CD4-positive, CD25-positive, alpha-beta regulatory T cell (primary cell): ENCODE measurements at regions not wholly inside any gene's neighbourhood (a gene's known extent, or its start where the extent isn't known, plus 50 kb on each side); places are given as distances from the start of the nearest gene placed in this dataset.

Source experiments
- ATAC-seq, 2 donors: fragments of 150-1000 bp; cut with Tn5 transposase; one replicate each; pipeline ENCODE4 v1.10.0; 2021; ENCODE audit warnings: low read depth in 2 of 2, moderate number of reproducible peaks in 2 of 2, moderate library complexity in 1 of 2
- DNase-seq, 3 donors: peaks; one replicate each; pipeline versions ENCODE4 v3.0.0 to v3.0.0-alpha.2; 2012 to 2022; ENCODE audit warnings: mixed read lengths in 1 of 3
- H3K27ac ChIP-seq: one replicate; pipeline ENCODE4 v1.7.0; 2013; ENCODE audit warnings: mild to moderate bottlenecking, low read length; ENCODE audit not compliant: insufficient read depth, poor library complexity, severe bottlenecking
- H3K27me3 ChIP-seq: one replicate; pipeline ENCODE4 v1.7.0; 2013; ENCODE audit warnings: low read length; ENCODE audit not compliant: control insufficient read depth, insufficient read depth
- H3K36me3 ChIP-seq: one replicate; pipeline ENCODE4 v1.7.0; 2013; ENCODE audit warnings: mild to moderate bottlenecking, low read length, moderate library complexity; ENCODE audit not compliant: control insufficient read depth, insufficient read depth
- H3K4me1 ChIP-seq: 2 replicates; pipeline ENCODE4 v1.7.0; 2013; ENCODE audit warnings: mild to moderate bottlenecking, low read length; ENCODE audit not compliant: insufficient read depth, control insufficient read depth, poor library complexity, severe bottlenecking
- H3K4me3 ChIP-seq: one replicate; pipeline ENCODE4 v1.7.0; 2013; ENCODE audit warnings: low read depth, mild to moderate bottlenecking, low read length, moderate library complexity
- H3K9me3 ChIP-seq, 2 experiments: 1 replicate in 1 of 2; 2 replicates in 1 of 2; pipeline ENCODE4 v1.7.0; 2013; ENCODE audit warnings: low read length in 2 of 2, mild to moderate bottlenecking in 1 of 2, moderate library complexity in 1 of 2; ENCODE audit not compliant: control insufficient read depth in 2 of 2
- H3K27ac Mint-ChIP-seq, 3 donors: one replicate each; pipeline ENCODE4 v1.8.0; 2020 to 2022; ENCODE audit warnings: mild to moderate bottlenecking in 3 of 3, mixed read lengths in 3 of 3, moderate library complexity in 2 of 3
- H3K27me3 Mint-ChIP-seq: one replicate; pipeline ENCODE4 v1.8.0; 2022; ENCODE audit warnings: mild to moderate bottlenecking, mixed read lengths
- H3K36me3 Mint-ChIP-seq: one replicate; pipeline ENCODE4 v1.8.0; 2020; ENCODE audit warnings: mixed read lengths
- H3K4me1 Mint-ChIP-seq, 4 donors: one replicate each; pipeline ENCODE4 v1.8.0; 2020 to 2022; ENCODE audit warnings: mixed read lengths in 4 of 4, mild to moderate bottlenecking in 1 of 4
- H3K4me3 Mint-ChIP-seq, 4 donors: one replicate each; pipeline ENCODE4 v1.8.0; 2020 to 2022; ENCODE audit warnings: mild to moderate bottlenecking in 4 of 4, mixed read lengths in 4 of 4, moderate library complexity in 3 of 4
- H3K9me3 Mint-ChIP-seq, 7 donors: one replicate each; pipeline ENCODE4 v1.8.0; 2020 to 2022; ENCODE audit warnings: mixed read lengths in 7 of 7, mild to moderate bottlenecking in 3 of 7, moderate library complexity in 2 of 7

DNA sequence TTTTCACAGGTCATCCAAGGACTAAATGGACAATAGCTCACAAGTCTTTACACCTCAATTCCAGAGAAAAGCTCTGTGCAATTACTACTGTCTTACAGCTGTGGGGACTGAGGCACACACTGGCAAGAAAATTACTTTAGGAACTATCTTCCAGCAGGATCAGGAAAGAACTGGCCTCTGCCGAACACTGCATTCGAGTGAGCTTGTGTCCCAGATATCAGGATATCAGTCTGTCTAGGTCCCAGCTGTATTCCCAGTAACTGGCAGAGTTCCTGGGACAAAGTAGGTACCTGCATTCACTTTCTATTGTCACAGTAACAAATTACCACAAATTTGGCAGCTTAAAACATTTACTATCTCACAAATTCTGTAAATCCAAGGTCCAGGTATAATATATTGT lies 183.7 kb downstream of the IRS1 start:
- Histone ChIP-seq H3K27me3 (no peaks in the 10 kb centered on the region), H3K36me3 (no peaks in the 10 kb centered on the region), H3K27ac (no peak overlapping the region), H3K4me3 (no peak overlapping the region), H3K9me3 (no peaks in the 10 kb centered on the region), H3K4me1 (no peaks in the 10 kb centered on the region)
- DNase-seq (no peak), ATAC-seq (no peak)
- Mint-ChIP-seq H3K9me3 (peaks cover 0 to 2% (median 0%) of the 10 kb centered on the region in 7 donors), H3K4me1 (no peaks in the 10 kb centered on the region), H3K36me3 (no peaks in the 10 kb centered on the region), H3K27ac (no peak overlapping the region), H3K4me3 (no peak overlapping the region), H3K27me3 (no peaks in the 10 kb centered on the region)

DNA sequence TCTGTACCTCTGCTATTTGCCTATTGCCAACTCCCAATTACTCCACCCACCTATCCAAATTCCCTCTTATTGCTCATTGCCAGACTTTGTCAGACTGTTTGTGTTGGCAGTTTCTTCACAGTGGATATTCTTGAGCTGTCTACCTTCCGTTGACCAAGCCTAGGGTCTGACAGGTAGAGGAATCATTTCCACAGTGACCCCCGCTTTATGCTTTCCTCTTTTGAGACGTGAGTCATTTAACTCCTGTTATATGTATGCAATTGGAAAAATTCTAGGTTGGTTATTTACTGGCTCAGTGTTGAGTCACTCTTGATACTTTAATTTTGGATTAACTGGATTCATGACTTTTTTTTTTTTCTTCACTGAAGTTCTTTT lies 187.7 kb downstream of the IRS1 start:
- H3K4me3 ChIP-seq, result no peak overlapping the region
- H3K27ac ChIP-seq, result no peak overlapping the region
- no peaks in the 10 kb centered on the region for H3K27me3 Mint-ChIP-seq
- H3K27ac Mint-ChIP-seq, result no peak overlapping the region
- no peak for ATAC-seq
- no peak overlapping the region for H3K4me3 Mint-ChIP-seq
- no peaks in the 10 kb centered on the region for H3K4me1 ChIP-seq
- H3K36me3 Mint-ChIP-seq, result no peaks in the 10 kb centered on the region
- H3K27me3 ChIP-seq, result no peaks in the 10 kb centered on the region
- no peak for DNase-seq
- H3K9me3 Mint-ChIP-seq, result peaks cover 0 to 1% (median 0%) of the 10 kb centered on the region in 7 donors
- H3K4me1 Mint-ChIP-seq, result peaks cover 0 to 11% (median 5%) of the 10 kb centered on the region in 4 donors
- no peaks in the 10 kb centered on the region for H3K36me3 ChIP-seq
- no peaks in the 10 kb centered on the region for H3K9me3 ChIP-seq

DNA sequence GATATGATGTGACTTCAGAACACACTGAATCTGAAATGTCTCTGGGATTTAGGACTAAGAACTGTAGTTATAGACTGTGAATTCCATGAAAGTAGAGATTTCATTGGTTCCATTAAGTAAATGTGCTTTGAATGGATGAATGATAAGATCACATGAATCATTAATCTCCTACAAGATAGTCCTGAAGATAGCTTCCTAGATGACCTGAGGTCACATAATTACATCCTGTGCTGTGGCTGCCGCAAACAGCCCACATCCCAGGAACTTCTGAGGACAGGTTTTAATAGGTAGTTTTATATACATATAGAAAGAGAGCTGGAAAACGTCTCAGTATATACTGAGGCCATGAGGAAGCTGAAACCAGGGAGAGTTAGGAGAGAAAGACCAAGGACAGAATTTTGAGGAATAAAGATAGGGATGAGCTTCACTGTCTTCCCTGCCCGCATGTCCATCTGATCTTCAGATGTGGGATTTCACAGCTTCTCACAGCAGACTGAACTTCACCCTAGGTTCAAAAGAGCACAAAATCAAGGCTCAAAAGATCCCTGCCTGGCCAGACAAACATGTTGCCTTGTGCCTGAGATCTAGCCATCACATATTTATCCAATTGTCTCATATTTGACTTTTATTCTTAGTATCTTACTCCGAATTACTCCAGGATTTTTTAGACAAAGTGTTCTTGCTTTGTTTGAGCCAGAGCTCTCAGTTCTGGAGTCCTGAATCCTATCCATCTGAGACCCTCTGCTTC lies 188.2 kb downstream of the IRS1 start:
- Histone ChIP-seq H3K27me3 (no peaks in the 10 kb centered on the region), H3K9me3 (no peaks in the 10 kb centered on the region), H3K27ac (no peak overlapping the region), H3K4me3 (no peak overlapping the region), H3K4me1 (no peaks in the 10 kb centered on the region), H3K36me3 (no peaks in the 10 kb centered on the region)
- ATAC-seq, result no peak
- Mint-ChIP-seq H3K36me3 (no peaks in the 10 kb centered on the region), H3K27ac (no peak overlapping the region), H3K4me1 (peaks cover 0 to 11% (median 5%) of the 10 kb centered on the region in 4 donors), H3K4me3 (no peak overlapping the region), H3K9me3 (peaks cover 0 to 1% (median 0%) of the 10 kb centered on the region in 7 donors), H3K27me3 (no peaks in the 10 kb centered on the region)
- DNase-seq, result no peak

- Histone ChIP-seq H3K36me3 (no peaks in the 10 kb centered on the region), H3K9me3 (no peaks in the 10 kb centered on the region), H3K4me1 (no peaks in the 10 kb centered on the region), H3K27me3 (no peaks in the 10 kb centered on the region), H3K4me3 (no peak overlapping the region), H3K27ac (no peak overlapping the region)
- ATAC-seq (no peak), DNase-seq (peak in 1 of 3 donors; percentile 10)
- peaks cover 0 to 11% (median 5%) of the 10 kb centered on the region in 4 donors for H3K4me1 Mint-ChIP-seq
- no peaks in the 10 kb centered on the region for H3K36me3 Mint-ChIP-seq
- H3K9me3 Mint-ChIP-seq, result peaks cover 0 to 3% (median 0%) of the 10 kb centered on the region in 7 donors
- no peaks in the 10 kb centered on the region for H3K27me3 Mint-ChIP-seq
- no peak overlapping the region for H3K27ac Mint-ChIP-seq
- no peak overlapping the region for H3K4me3 Mint-ChIP-seq
Observed at GRCh38 chr2:226609366-226609765, 190.3 kb downstream of the IRS1 start.

- Mint-ChIP-seq H3K27ac (no peak overlapping the region), H3K4me1 (peaks cover 0 to 11% (median 5%) of the 10 kb centered on the region in 4 donors), H3K4me3 (no peak overlapping the region), H3K9me3 (peaks cover 0 to 3% (median 0%) of the 10 kb centered on the region in 7 donors), H3K27me3 (peaks cover 5% of the 10 kb centered on the region), H3K36me3 (no peaks in the 10 kb centered on the region)
- no peak overlapping the region for H3K4me3 ChIP-seq
- H3K27ac ChIP-seq, result no peak overlapping the region
- H3K36me3 ChIP-seq, result no peaks in the 10 kb centered on the region
- ATAC-seq, result peak in 1 of 2 donors; percentile 34
- no peaks in the 10 kb centered on the region for H3K9me3 ChIP-seq
- H3K4me1 ChIP-seq, result no peaks in the 10 kb centered on the region
- DNase-seq, result peak in 1 of 3 donors; percentile 71
- no peaks in the 10 kb centered on the region for H3K27me3 ChIP-seq
Observed at GRCh38 chr2:226608451-226608850, 191.2 kb downstream of the IRS1 start.

GRCh38 chr2:226607379-226607778 lies 192.2 kb downstream of the IRS1 start:
- no peak overlapping the region for H3K4me3 ChIP-seq
- ATAC-seq (no peak), DNase-seq (no peak)
- H3K27ac ChIP-seq, result no peak overlapping the region
- Mint-ChIP-seq H3K27me3 (peaks cover 5% of the 10 kb centered on the region), H3K4me1 (peaks cover 0 to 11% (median 5%) of the 10 kb centered on the region in 4 donors), H3K36me3 (no peaks in the 10 kb centered on the region), H3K27ac (no peak overlapping the region), H3K4me3 (no peak overlapping the region), H3K9me3 (peaks cover 0 to 3% (median 0%) of the 10 kb centered on the region in 7 donors)
- no peaks in the 10 kb centered on the region for H3K4me1 ChIP-seq
- H3K9me3 ChIP-seq, result no peaks in the 10 kb centered on the region
- H3K27me3 ChIP-seq, result no peaks in the 10 kb centered on the region
- no peaks in the 10 kb centered on the region for H3K36me3 ChIP-seq

- Histone ChIP-seq H3K36me3 (no peaks in the 10 kb centered on the region), H3K4me3 (no peak overlapping the region), H3K27ac (no peak overlapping the region), H3K9me3 (no peaks in the 10 kb centered on the region), H3K27me3 (no peaks in the 10 kb centered on the region), H3K4me1 (no peaks in the 10 kb centered on the region)
- ATAC-seq (no peak), DNase-seq (no peak)
- Mint-ChIP-seq H3K4me1 (peaks cover 0 to 11% (median 5%) of the 10 kb centered on the region in 4 donors), H3K4me3 (no peak overlapping the region), H3K27ac (no peak overlapping the region), H3K27me3 (peaks cover 9% of the 10 kb centered on the region), H3K36me3 (no peaks in the 10 kb centered on the region), H3K9me3 (peaks cover 0 to 3% (median 0%) of the 10 kb centered on the region in 7 donors)
Observed at GRCh38 chr2:226605642-226606041, 194.0 kb downstream of the IRS1 start.

DNA sequence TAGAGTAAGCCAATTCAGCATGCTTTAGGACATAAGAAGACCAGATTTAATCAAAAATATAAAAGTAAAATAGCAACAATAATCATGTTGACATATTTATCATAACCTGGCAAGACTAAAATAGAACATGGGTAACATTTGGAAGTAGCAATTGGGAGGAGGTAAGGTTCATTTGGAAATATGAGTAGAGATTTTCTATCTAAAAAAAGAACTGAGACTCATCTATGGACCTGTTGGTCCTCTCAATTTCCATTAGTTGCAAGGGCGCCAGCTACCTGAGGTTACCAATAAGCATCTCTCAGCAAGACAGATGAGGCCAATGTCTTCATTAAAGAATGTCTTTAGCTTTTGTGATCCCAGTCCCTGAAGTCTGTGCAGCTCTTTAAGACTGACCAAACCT lies 196.0 kb downstream of the IRS1 start:
- peaks cover 0 to 3% (median 0%) of the 10 kb centered on the region in 7 donors for H3K9me3 Mint-ChIP-seq
- ATAC-seq (no peak), DNase-seq (no peak)
- no peak overlapping the region for H3K4me3 Mint-ChIP-seq
- no peaks in the 10 kb centered on the region for H3K36me3 ChIP-seq
- peaks cover 12% of the 10 kb centered on the region for H3K27me3 Mint-ChIP-seq
- no peak overlapping the region for H3K27ac ChIP-seq
- peaks cover 0 to 4% (median under 1%) of the 10 kb centered on the region in 4 donors for H3K4me1 Mint-ChIP-seq
- H3K27ac Mint-ChIP-seq, result no peak overlapping the region
- no peaks in the 10 kb centered on the region for H3K36me3 Mint-ChIP-seq
- no peaks in the 10 kb centered on the region for H3K9me3 ChIP-seq
- no peak overlapping the region for H3K4me3 ChIP-seq
- H3K4me1 ChIP-seq, result no peaks in the 10 kb centered on the region
- H3K27me3 ChIP-seq, result no peaks in the 10 kb centered on the region
